ENCODE measurements at regions not wholly inside any gene's neighbourhood (a gene's known extent, or its start where the extent isn't known, plus 50 kb on each side); places are given as distances from the start of the nearest gene placed in this dataset.

- H3K4me1 Mint-ChIP-seq: peaks cover 16% of the 10 kb centered on the region
- DNase-seq (ENCODE audit: low spot score) (no peak), ATAC-seq (no peak)
- no peak overlapping the region for H3K4me3 Mint-ChIP-seq
- H3K27me3 Mint-ChIP-seq (ENCODE audit: low read depth): peaks cover 9% of the 10 kb centered on the region
- TF ChIP-seq PRDM15 (CRISPR knock-in tag; IDR thresholded peaks at IDR 0.05): no peak
- no peaks in the 10 kb centered on the region for H3K9me3 Mint-ChIP-seq
- H3K27ac Mint-ChIP-seq: no peak overlapping the region
- POLR2A ChIA-PET: interaction anchor here (0.5 kb wide), 1 partner anchor 34 kb away, joined by 3 read pairs; no protein-coding TSS in a partner anchor
- H3K36me3 Mint-ChIP-seq: no peaks in the 10 kb centered on the region
- CTCF ChIA-PET: interaction anchor here (1.2 to 2.7 kb wide), 2 partner anchors 43 to 218 kb away, joined by 3 to 7 read pairs; no protein-coding TSS in a partner anchor
Observed at GRCh38 chr11:112497826-112498225, 237.2 kb upstream of the PLET1 start.

GRCh38 chr11:112498701-112499100, 238.0 kb upstream of the PLET1 start:
- DNase-seq (ENCODE audit: low spot score) (no peak), ATAC-seq (no peak)
- Mint-ChIP-seq H3K36me3 (no peaks in the 10 kb centered on the region), H3K4me3 (no peak overlapping the region), H3K27me3 (ENCODE audit: low read depth) (peaks cover 9% of the 10 kb centered on the region), H3K27ac (no peak overlapping the region), H3K4me1 (peaks cover 16% of the 10 kb centered on the region), H3K9me3 (no peaks in the 10 kb centered on the region)
- ChIA-PET CTCF (interaction anchor here (0.7 to 2.7 kb wide), 3 partner anchors 44 to 219 kb away, joined by 3 to 7 read pairs (median 4); no protein-coding TSS in a partner anchor), POLR2A (no interaction called here)
- TF ChIP-seq ESRRA (CRISPR knock-in tag; IDR thresholded peaks at IDR 0.05; ENCODE audit: borderline replicate concordance) (no peak), FOXJ3 (CRISPR knock-in tag; IDR thresholded peaks at IDR 0.05; ENCODE audit: borderline replicate concordance) (no peak), E2F5 (CRISPR knock-in tag; IDR thresholded peaks at IDR 0.05) (no peak), CREM (CRISPR knock-in tag; IDR thresholded peaks at IDR 0.05) (no peak), EMX1 (CRISPR knock-in tag; IDR thresholded peaks at IDR 0.05) (no peak), NR1H2 (CRISPR knock-in tag; IDR thresholded peaks at IDR 0.05) (no peak), AR (CRISPR knock-in tag; IDR thresholded peaks at IDR 0.05) (no peak), ZNF219 (CRISPR knock-in tag; IDR thresholded peaks at IDR 0.05; ENCODE audit: borderline replicate concordance) (no peak), PRDM15 (CRISPR knock-in tag; IDR thresholded peaks at IDR 0.05) (no peak), ZNF281 (CRISPR knock-in tag; IDR thresholded peaks at IDR 0.05) (no peak), JUN (CRISPR knock-in tag; IDR thresholded peaks at IDR 0.05) (no peak), USF1 (CRISPR knock-in tag; IDR thresholded peaks at IDR 0.05) (no peak), NR3C1 (CRISPR knock-in tag; conservative IDR thresholded peaks at IDR 0.05; ENCODE audit: low read depth) (no peak), SMAD4 (CRISPR knock-in tag; IDR thresholded peaks at IDR 0.05) (no peak), RELA (CRISPR knock-in tag; IDR thresholded peaks at IDR 0.05; ENCODE audit: borderline replicate concordance) (no peak), ZNF416 (CRISPR knock-in tag; IDR thresholded peaks at IDR 0.05) (no peak)

Measured in WTC11 (cell line).